ENCODE measurements at regions not wholly inside any gene's neighbourhood (a gene's known extent, or its start where the extent isn't known, plus 50 kb on each side); places are given as distances from the start of the nearest gene placed in this dataset.

DNA sequence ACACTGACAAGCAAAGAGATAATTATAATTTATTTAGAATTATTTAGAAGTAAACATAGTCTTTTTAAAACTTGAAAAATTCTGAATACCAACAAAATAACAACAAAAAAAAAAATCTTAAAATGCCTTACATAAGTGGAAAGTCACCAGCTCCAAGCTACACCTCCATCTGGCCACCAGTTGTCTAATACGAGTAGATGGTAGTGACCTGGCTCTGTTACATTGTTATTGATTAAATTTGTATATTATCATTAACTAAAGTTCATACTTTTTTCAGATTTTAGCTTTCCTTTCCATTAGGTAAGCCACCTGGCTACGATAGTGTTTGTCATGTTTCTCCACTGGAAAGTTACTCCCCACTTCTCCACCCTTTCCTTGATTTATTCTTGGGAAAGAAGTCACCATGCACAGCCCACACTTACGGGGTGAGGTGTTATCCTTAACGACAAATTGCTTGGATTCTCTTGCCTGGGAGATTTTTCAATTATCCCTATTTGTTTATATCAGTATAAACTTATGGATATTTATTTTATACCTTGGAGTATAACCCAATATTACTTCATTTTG, 464.5 kb upstream of the CHAC2 start:
- no peak for DNase-seq
- H3K27me3 ChIP-seq: no peaks in the 10 kb centered on the region
- TF ChIP-seq, protein P1, sequence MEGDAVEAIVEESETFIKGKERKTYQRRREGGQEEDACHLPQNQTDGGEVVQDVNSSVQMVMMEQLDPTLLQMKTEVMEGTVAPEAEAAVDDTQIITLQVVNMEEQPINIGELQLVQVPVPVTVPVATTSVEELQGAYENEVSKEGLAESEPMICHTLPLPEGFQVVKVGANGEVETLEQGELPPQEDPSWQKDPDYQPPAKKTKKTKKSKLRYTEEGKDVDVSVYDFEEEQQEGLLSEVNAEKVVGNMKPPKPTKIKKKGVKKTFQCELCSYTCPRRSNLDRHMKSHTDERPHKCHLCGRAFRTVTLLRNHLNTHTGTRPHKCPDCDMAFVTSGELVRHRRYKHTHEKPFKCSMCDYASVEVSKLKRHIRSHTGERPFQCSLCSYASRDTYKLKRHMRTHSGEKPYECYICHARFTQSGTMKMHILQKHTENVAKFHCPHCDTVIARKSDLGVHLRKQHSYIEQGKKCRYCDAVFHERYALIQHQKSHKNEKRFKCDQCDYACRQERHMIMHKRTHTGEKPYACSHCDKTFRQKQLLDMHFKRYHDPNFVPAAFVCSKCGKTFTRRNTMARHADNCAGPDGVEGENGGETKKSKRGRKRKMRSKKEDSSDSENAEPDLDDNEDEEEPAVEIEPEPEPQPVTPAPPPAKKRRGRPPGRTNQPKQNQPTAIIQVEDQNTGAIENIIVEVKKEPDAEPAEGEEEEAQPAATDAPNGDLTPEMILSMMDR (IDR thresholded peaks at IDR 0.05): no peak
- no peak overlapping the region for H3K27ac ChIP-seq
- intact Hi-C loops (cut with DNase I): no loop called here
- H3K4me3 ChIP-seq: no peak overlapping the region
- 72 to 75% methylated on average over 4 of the region's 4 CpGs for WGBS, 2 donors
- H3K4me1 ChIP-seq: no peaks in the 10 kb centered on the region
- H3K9me3 ChIP-seq: no peaks in the 10 kb centered on the region
- H3K36me3 ChIP-seq: no peaks in the 10 kb centered on the region
- ATAC-seq: no peak

DNA sequence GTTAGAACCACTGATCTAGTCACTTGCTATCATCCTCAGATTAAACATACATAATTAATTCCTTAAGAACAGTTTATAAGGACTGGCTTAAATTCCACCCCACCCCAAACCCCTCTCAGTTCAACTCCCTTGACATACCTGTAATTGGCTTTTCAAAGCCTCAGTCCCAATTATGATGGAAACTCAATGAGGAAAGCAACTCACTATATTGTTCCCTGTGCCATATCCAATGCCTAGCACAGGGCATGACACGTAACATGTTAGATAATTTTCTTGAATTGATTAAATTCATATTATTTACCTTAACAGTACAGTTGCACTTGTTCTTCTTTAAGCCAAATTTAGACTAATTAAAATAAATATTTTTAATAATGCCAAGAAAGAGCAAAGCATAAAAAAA, 465.1 kb upstream of the CHAC2 start:
- Histone ChIP-seq H3K9me3 (peaks cover 0 to under 1% (median 0%) of the 10 kb centered on the region in 11 donors), H3K27ac (no peak overlapping the region), H3K27me3 (no peaks in the 10 kb centered on the region), H3K36me3 (no peaks in the 10 kb centered on the region), H3K4me1 (no peaks in the 10 kb centered on the region), H3K4me3 (no peak overlapping the region)
- 93 to 94% methylated on average over 1 of the region's 1 CpG for WGBS, 2 donors
- TF ChIP-seq, protein P1 (IDR thresholded peaks at IDR 0.05): no peak
- ATAC-seq (no peak), DNase-seq (no peak)
- intact Hi-C loops (cut with DNase I): no loop called here

DNA sequence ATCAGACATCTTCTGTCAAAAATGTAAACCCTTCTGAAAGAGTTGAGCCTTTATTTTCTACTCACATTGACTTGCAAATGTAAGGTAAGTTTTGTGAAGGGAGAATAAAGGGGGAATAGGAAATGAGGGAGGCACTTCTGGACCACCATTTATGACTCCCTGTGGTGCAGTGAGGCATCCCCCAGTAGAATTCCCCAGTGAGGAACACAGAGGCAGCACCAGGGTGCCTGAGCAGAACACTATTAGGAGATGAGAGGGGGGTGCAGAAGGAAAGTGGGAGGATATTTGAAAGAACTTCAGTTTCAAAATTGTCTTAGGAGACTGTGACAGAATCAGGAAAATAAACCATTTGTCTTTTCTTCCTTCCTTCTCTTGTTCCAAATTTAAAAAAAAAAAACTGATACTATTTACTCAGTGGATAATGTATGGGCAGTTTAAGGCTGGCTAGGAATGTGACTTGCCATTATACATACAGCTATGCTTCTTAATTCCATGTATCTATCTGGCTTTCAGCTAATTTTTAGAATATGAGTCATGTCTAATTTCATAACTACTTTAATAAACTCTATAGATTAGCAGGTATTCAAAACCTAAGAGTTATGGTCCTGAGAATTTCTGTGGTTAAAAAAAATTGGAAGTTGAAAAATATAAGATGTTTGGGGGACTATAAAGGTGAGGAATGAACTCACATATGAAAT, 478.1 kb upstream of the CHAC2 start:
- ATAC-seq (no peak), DNase-seq (no peak)
- Histone ChIP-seq H3K27ac (no peak overlapping the region), H3K36me3 (no peaks in the 10 kb centered on the region), H3K9me3 (no peaks in the 10 kb centered on the region), H3K27me3 (no peaks in the 10 kb centered on the region), H3K4me1 (no peaks in the 10 kb centered on the region), H3K4me3 (no peak overlapping the region)
- TF ChIP-seq, protein P1 (IDR thresholded peaks at IDR 0.05): no peak
- intact Hi-C loops (cut with DNase I): no loop called here

DNA sequence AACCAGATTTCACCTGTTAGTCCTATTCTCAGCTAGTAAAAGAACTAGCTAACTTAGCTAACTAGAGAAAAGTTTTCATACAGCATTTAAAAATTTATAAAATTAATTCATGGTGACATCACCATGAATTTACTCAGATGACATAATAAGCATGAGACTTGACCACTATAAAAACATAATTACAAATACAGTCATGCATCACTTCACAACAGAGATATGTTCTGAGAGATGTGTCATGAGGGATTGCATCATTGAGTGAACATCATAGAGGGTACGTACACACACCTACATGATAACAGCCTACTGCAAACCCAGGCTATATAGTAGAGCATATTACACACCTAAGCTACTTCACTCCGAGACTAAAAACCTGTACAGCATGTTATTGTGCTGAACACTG, 481.3 kb upstream of the CHAC2 start:
- intact Hi-C loops (cut with DNase I): no loop called here
- Histone ChIP-seq H3K9me3 (no peaks in the 10 kb centered on the region), H3K27me3 (no peaks in the 10 kb centered on the region), H3K4me1 (no peaks in the 10 kb centered on the region), H3K4me3 (no peak overlapping the region), H3K27ac (no peak overlapping the region), H3K36me3 (no peaks in the 10 kb centered on the region)
- ATAC-seq (no peak), DNase-seq (no peak)
- WGBS, 2 donors: 91 to 94% methylated on average over 2 of the region's 2 CpGs
- TF ChIP-seq, protein P1 (IDR thresholded peaks at IDR 0.05): no peak
